Testis (tissue), 2 donors: ENCODE measurements at regions not wholly inside any gene's neighbourhood (a gene's known extent, or its start where the extent isn't known, plus 50 kb on each side); places are given as distances from the start of the nearest gene placed in this dataset.

Experiments
- CTCF ChIP-seq, 3 experiments: fragments of 450-650 bp in 2 of 3; fragments of 200-600 bp in 1 of 3; sonication (generic) in 1 of 3; IDR thresholded peaks; one replicate each; pipeline ENCODE4 v1.5.1; 2016 to 2019; ENCODE audit warnings: antibody characterized with exemption in 3 of 3, mild to moderate bottlenecking in 2 of 3, moderate library complexity in 1 of 3
- POLR2A ChIP-seq: fragments of 450-650 bp; IDR thresholded peaks from one replicate; pipeline ENCODE4 v1.6.1; 2017; ENCODE audit warnings: antibody characterized with exemption, mild to moderate bottlenecking, moderate library complexity

- TF ChIP-seq CTCF (IDR thresholded peaks at IDR 0.05), result no peak
- TF ChIP-seq POLR2A, result no peak
Measured at GRCh38 chr13:87607266-87607665, 63.9 kb upstream of the SLITRK5 start.
